Esophagus squamous epithelium (tissue), 4 donors: ENCODE measurements at regions not wholly inside any gene's neighbourhood (a gene's known extent, or its start where the extent isn't known, plus 50 kb on each side); places are given as distances from the start of the nearest gene placed in this dataset.

Experiments used
- CTCF ChIP-seq, 6 experiments: fragments of 450-650 bp in 4 of 6; fragments of 200-600 bp in 2 of 6; sonication (generic) in 2 of 6; IDR thresholded peaks; one replicate each; pipeline ENCODE4 v1.5.1; 2016 to 2019; ENCODE audit warnings: antibody characterized with exemption in 6 of 6, mild to moderate bottlenecking in 4 of 6, moderate library complexity in 4 of 6
- POLR2A ChIP-seq, 4 donors: fragments of 450-650 bp; IDR thresholded peaks; one replicate each; pipeline ENCODE4 v1.6.1; 2017; ENCODE audit warnings: antibody characterized with exemption in 4 of 4, mild to moderate bottlenecking in 4 of 4, moderate library complexity in 3 of 4

GRCh38 chr18:78740876-78741275 lies 238.7 kb upstream of the SALL3 start:
- TF ChIP-seq CTCF (IDR thresholded peaks at IDR 0.05) = no peak
- TF ChIP-seq POLR2A (IDR thresholded peaks at IDR 0.05) = no peak
